ENCODE measurements at regions not wholly inside any gene's neighbourhood (a gene's known extent, or its start where the extent isn't known, plus 50 kb on each side); places are given as distances from the start of the nearest gene placed in this dataset.

- TF ChIP-seq CTCF (IDR thresholded peaks at IDR 0.05; ENCODE audit: poor library complexity) (no peak), EZH2 (IDR thresholded peaks at IDR 0.05; ENCODE audit: borderline replicate concordance) (no peak), EZH2phosphoT487 (IDR thresholded peaks at IDR 0.05; ENCODE audit: low read depth, severe bottlenecking, unreplicated experiment) (no peak)
Measured at GRCh38 chr6:76719449-76719848, 647.0 kb upstream of the IMPG1 start.

All from hepatocyte (in vitro differentiated cells).